Fibroblast of pulmonary artery (primary cell): ENCODE measurements at regions not wholly inside any gene's neighbourhood (a gene's known extent, or its start where the extent isn't known, plus 50 kb on each side); places are given as distances from the start of the nearest gene placed in this dataset.
A peak's percentile ranks its signal among the peaks of the same experiment; 100 is the strongest.

ENCODE experiments used
- DNase-seq: peaks from one replicate; pipeline ENCODE4 v3.0.0-alpha.2; 2010; ENCODE audit warnings: low read depth
- H3K4me3 ChIP-seq: replicated peaks from 2 replicates; pipeline ENCODE4 v1.5.1; 2011; ENCODE audit warnings: low read depth, mild to moderate bottlenecking, control low read depth, low read length, moderate library complexity
- TF ChIP-seq, protein P1 (sequence below): IDR thresholded peaks from 2 replicates; pipeline ENCODE4 v1.5.1; 2011; ENCODE audit warnings: mild to moderate bottlenecking, control low read depth, low read length, inconsistent platforms; ENCODE audit errors: missing control alignments

DNA sequence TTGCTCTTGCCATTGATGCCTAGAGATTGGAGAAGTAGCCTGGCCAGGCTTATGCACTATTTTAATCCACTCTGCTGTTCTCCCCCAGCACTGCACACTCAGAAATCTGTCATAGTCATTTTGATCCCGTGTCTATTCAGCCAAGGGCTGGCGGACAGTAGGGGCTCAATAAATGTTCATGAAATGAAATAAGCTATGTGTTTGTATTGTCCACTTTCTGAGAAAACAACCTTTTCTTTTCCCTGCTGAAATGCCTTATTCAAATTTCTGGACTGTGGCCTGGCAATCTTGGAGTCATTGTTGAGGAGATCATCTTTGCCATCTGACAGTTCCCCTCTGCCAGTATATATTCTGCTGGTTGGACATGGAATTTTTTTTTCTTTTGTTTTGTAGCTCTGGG lies 550.4 kb upstream of the MAP3K7 start:
- H3K4me3 ChIP-seq = no peak overlapping the region
- DNase-seq = no peak
- TF ChIP-seq, protein P1, sequence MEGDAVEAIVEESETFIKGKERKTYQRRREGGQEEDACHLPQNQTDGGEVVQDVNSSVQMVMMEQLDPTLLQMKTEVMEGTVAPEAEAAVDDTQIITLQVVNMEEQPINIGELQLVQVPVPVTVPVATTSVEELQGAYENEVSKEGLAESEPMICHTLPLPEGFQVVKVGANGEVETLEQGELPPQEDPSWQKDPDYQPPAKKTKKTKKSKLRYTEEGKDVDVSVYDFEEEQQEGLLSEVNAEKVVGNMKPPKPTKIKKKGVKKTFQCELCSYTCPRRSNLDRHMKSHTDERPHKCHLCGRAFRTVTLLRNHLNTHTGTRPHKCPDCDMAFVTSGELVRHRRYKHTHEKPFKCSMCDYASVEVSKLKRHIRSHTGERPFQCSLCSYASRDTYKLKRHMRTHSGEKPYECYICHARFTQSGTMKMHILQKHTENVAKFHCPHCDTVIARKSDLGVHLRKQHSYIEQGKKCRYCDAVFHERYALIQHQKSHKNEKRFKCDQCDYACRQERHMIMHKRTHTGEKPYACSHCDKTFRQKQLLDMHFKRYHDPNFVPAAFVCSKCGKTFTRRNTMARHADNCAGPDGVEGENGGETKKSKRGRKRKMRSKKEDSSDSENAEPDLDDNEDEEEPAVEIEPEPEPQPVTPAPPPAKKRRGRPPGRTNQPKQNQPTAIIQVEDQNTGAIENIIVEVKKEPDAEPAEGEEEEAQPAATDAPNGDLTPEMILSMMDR = no peak

DNA sequence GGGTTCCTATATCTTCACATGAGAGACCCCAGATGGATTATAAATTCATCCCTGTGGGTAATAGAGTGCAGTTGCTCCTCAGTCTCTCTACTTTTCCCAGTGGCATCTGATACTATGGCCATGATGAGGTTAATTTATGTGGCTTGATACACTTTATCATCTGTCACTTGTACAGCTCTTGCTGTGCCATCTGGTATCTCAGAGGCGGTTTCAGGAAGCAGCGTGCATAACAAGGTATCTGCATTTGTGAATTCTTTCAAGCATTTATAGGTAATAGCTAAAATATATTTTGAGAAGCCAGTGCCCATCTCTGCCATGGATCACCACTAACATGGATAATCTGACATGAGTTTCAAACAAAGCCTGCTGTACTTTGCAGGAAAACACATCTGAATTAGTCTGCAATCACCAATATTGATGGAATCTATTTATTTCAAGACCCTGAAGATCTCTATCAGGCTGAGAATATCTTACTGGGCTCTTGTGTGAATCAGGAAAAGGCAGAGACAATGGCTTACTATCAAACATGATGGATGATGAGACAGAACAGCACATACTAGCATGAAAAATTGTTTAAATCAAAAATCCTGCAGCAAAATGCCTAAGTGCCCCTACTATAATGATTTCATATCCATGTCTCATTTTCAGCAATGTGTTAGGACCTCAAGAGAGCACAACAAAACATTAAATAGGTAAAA lies 548.7 kb upstream of the MAP3K7 start:
- DNase-seq = no peak
- TF ChIP-seq, protein P1 = no peak
- H3K4me3 ChIP-seq = no peak overlapping the region

DNA sequence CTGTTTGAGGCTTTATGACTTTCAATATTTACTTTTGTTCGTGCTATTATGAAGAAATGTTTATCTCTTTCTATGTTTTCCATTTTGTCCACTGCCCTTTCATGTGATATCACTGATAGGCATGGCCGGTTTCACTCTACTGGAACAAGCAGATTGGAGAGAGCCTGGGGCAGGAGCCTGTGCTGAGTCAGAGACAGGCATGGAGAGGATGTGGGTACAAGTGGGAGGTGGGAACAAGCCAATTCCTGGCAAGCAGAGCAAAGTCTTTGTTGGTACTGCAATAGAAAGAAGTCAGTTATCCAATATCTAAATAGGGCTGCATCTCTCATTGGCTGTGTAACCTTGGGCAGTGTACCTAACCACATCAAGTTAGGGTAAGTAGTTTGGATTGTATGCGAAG lies 545.6 kb upstream of the MAP3K7 start:
- no peak overlapping the region for H3K4me3 ChIP-seq
- TF ChIP-seq, protein P1 = no peak
- peak; percentile 4 for DNase-seq

DNA sequence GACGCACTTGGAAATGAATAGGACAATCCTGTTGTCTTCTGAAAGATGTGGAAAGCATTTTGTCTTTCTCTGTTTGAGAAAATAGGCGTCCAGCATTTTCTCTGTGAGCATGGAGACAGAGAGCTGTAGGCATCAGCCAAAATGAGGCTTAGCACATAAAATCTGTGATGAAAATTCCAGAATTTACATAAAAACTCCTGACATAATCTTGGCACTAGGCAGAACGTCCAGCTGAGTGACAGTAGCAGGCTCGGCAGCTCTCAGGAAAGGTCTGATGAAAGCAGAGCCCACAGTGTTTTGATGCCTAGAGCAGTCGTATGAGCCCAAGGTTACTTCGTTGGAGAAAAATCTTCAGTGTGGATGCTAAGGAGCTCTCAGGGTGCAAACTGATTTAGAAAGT lies 543.3 kb upstream of the MAP3K7 start:
- H3K4me3 ChIP-seq = no peak overlapping the region
- no peak for DNase-seq
- TF ChIP-seq, protein P1 = no peak

- TF ChIP-seq, protein P1 = no peak
- DNase-seq = no peak
Measured at GRCh38 chr6:91127752-91128151, 540.9 kb upstream of the MAP3K7 start.

DNA sequence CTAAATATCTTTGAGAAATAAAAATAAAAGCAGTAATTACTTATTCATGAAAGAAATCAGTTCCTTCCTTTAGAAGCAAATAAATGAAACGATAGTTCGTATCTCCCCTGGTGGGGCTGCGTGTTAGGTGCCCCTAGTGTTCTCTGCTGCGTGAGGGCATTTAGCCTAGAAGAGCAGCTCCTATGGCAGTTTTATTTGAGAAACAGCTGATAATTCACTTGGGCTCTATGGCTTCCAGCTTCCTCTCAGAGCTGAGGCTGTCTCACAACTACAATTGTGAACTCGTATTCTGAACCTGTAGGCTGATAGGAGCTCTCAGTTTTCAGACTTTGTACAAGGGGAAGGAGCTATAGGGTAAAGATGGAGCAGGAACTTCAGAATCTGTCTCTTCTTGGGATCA lies 540.0 kb upstream of the MAP3K7 start:
- H3K4me3 ChIP-seq = no peak overlapping the region
- no peak for DNase-seq
- TF ChIP-seq, protein P1 = no peak

More at GRCh38 chr6:91127752-91128151, 540.9 kb upstream of the MAP3K7 start:
- H3K4me3 ChIP-seq = no peak overlapping the region

GRCh38 chr6:91117550-91117949 lies 530.7 kb upstream of the MAP3K7 start:
- DNase-seq = no peak

More at GRCh38 chr6:91117550-91117949, 530.7 kb upstream of the MAP3K7 start:
- H3K4me3 ChIP-seq = no peak overlapping the region
- TF ChIP-seq, protein P1 = no peak
